Skeletal muscle tissue (tissue), 3 donors: ENCODE measurements at regions not wholly inside any gene's neighbourhood (a gene's known extent, or its start where the extent isn't known, plus 50 kb on each side); places are given as distances from the start of the nearest gene placed in this dataset.
"Not testable (repeated sequence)": the region's sequence is repeated elsewhere in the genome, so short reads cannot be mapped to it uniquely, and the experiment has no call there.

Experiments used
- H3K27ac ChIP-seq: one replicate; pipeline ENCODE4 v1.7.0; 2013; ENCODE audit warnings: mild to moderate bottlenecking, low read depth, low read length, inconsistent platforms
- H3K27me3 ChIP-seq, 3 donors: one replicate each; pipeline ENCODE4 v1.7.0; 2013; ENCODE audit warnings: low read length in 3 of 3; ENCODE audit not compliant: control insufficient read depth in 3 of 3, insufficient read depth in 3 of 3
- H3K36me3 ChIP-seq, 3 donors: one replicate each; pipeline ENCODE4 v1.7.0; 2013; ENCODE audit warnings: low read length in 3 of 3; ENCODE audit not compliant: control insufficient read depth in 3 of 3, insufficient read depth in 3 of 3
- H3K4me1 ChIP-seq, 3 donors: one replicate each; pipeline ENCODE4 v1.7.0; 2013; ENCODE audit warnings: low read length in 3 of 3, mild to moderate bottlenecking in 3 of 3; ENCODE audit not compliant: control insufficient read depth in 3 of 3, insufficient read depth in 3 of 3
- H3K4me3 ChIP-seq, 3 donors: one replicate each; pipeline ENCODE4 v1.7.0; 2013; ENCODE audit warnings: low read length in 3 of 3
- H3K9ac ChIP-seq, 3 donors: one replicate each; pipeline ENCODE4 v1.7.0; 2013; ENCODE audit warnings: low read length in 3 of 3, mild to moderate bottlenecking in 3 of 3, moderate library complexity in 2 of 3, low read depth in 1 of 3
- H3K9me3 ChIP-seq, 3 donors: one replicate each; pipeline ENCODE4 v1.7.0; 2013; ENCODE audit warnings: low read length in 3 of 3; ENCODE audit not compliant: control insufficient read depth in 3 of 3
- donor health status: Osteomylitis.

DNA sequence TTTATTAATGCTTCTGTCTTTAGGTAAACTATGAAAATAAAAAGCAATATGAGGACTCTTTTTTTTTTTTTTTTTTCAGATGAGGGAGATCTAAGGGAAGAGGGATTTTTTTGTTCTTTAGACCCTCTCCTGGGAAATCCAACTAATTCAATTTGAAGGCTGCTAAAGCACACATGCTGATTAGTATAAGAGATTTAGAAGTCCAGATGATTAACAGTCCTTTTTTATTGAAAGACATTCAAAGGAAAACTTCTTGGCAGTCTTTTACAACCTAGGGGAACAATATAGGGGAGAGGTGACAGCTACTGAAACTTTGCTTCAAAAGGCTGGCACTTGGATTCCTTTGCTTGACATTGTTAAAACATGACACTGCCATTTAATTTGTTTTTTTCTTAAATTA lies 602.5 kb downstream of the RAPGEF2 start:
- Histone ChIP-seq H3K9me3 (peaks cover 0 to 3% (median 2%) of the 10 kb centered on the region in 3 donors), H3K27ac (no peak overlapping the region), H3K27me3 (no peaks in the 10 kb centered on the region), H3K9ac (no peak overlapping the region), H3K4me3 (no peak overlapping the region), H3K36me3 (no peaks in the 10 kb centered on the region), H3K4me1 (no peaks in the 10 kb centered on the region)

- H3K9ac ChIP-seq: no peak overlapping the region
- no peaks in the 10 kb centered on the region for H3K27me3 ChIP-seq
- H3K9me3 ChIP-seq: peaks cover 0 to 3% (median 2%) of the 10 kb centered on the region in 3 donors
- no peak overlapping the region for H3K4me3 ChIP-seq
- no peak overlapping the region for H3K27ac ChIP-seq
- H3K4me1 ChIP-seq: no peaks in the 10 kb centered on the region
- H3K36me3 ChIP-seq: no peaks in the 10 kb centered on the region
Observed at GRCh38 chr4:159706704-159707103, 603.8 kb downstream of the RAPGEF2 start.

- H3K9ac ChIP-seq, H3K27ac ChIP-seq, H3K4me1 ChIP-seq, H3K9me3 ChIP-seq, H3K27me3 ChIP-seq, H3K4me3 ChIP-seq, H3K36me3 ChIP-seq: not testable (repeated sequence)
Observed at GRCh38 chr4:159715180-159715579, 612.3 kb downstream of the RAPGEF2 start.

DNA sequence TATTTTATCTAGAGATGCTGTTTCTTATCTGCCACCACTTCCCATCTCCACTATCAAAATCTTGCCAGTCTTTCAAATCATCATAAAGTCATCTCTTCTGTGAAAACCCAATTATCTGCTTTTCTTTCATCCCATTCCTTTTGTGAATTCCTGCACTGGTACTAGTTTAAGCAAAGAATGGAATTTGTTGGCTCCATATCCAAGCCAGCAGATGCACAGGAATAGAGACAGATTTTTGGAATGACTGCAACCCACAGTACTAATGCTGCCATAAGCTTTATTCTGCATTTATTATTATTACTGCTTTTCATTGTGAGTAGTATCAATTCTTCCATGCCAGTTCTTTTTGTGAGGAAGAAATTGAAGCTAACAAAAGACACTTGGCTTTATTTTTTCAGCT lies 616.7 kb downstream of the RAPGEF2 start:
- H3K9me3 ChIP-seq: peaks cover 0 to 2% (median 0%) of the 10 kb centered on the region in 3 donors
- H3K9ac ChIP-seq: no peak overlapping the region
- H3K36me3 ChIP-seq: no peaks in the 10 kb centered on the region
- no peak overlapping the region for H3K4me3 ChIP-seq
- H3K27me3 ChIP-seq: no peaks in the 10 kb centered on the region
- H3K4me1 ChIP-seq: no peaks in the 10 kb centered on the region
- H3K27ac ChIP-seq: no peak overlapping the region

GRCh38 chr4:159722052-159722451 lies 619.2 kb downstream of the RAPGEF2 start:
- Histone ChIP-seq H3K9ac (no peak overlapping the region), H3K27me3 (no peaks in the 10 kb centered on the region), H3K27ac (no peak overlapping the region), H3K4me1 (no peaks in the 10 kb centered on the region), H3K9me3 (peaks cover 0 to 2% (median 0%) of the 10 kb centered on the region in 3 donors), H3K4me3 (no peak overlapping the region), H3K36me3 (no peaks in the 10 kb centered on the region)

GRCh38 chr4:159722918-159723317 lies 620.0 kb downstream of the RAPGEF2 start:
- H3K4me1 ChIP-seq: no peaks in the 10 kb centered on the region
- no peaks in the 10 kb centered on the region for H3K36me3 ChIP-seq
- H3K27ac ChIP-seq: no peak overlapping the region
- peaks cover 0 to 2% (median 0%) of the 10 kb centered on the region in 3 donors for H3K9me3 ChIP-seq
- no peak overlapping the region for H3K9ac ChIP-seq
- H3K27me3 ChIP-seq: no peaks in the 10 kb centered on the region
- H3K4me3 ChIP-seq: no peak overlapping the region

DNA sequence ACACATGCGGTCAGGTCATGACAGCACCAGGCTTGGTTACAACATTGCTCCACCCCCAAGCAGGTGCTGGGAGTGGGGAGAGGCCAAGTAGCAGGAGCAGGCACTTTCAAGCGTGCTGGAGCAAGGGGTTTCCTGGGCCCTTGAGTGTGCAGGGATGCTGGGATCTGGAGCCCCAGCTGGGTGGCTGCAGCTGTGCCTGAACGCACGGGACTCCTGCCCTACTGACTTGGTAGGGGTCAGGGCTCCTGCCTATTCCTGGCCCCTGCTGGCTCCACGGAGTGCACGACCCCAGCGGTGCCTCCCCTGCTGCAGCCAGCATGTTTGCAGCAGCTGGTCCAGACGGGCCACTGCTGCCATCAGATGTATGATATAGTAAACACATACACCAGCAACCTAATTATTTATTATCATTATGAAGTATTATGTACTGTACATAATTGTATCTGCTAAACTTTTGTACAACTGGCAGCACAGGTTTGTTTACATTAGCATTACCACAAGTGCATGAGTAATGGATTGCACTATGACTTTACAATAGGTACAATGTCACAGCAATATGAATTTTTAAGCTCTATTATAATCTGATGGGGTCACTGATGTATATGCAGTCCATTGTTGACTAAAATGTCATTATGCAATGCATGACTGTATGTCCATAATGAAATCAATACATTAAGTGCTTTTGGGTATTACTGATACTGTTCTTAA lies 620.6 kb downstream of the RAPGEF2 start:
- no peaks in the 10 kb centered on the region for H3K36me3 ChIP-seq
- peaks cover 0 to 2% (median 0%) of the 10 kb centered on the region in 3 donors for H3K9me3 ChIP-seq
- H3K27ac ChIP-seq: no peak overlapping the region
- no peak overlapping the region for H3K4me3 ChIP-seq
- no peak overlapping the region for H3K9ac ChIP-seq
- H3K4me1 ChIP-seq: no peaks in the 10 kb centered on the region
- H3K27me3 ChIP-seq: no peaks in the 10 kb centered on the region

GRCh38 chr4:159725571-159725970 lies 622.7 kb downstream of the RAPGEF2 start:
- no peak overlapping the region for H3K9ac ChIP-seq
- H3K36me3 ChIP-seq: no peaks in the 10 kb centered on the region
- H3K9me3 ChIP-seq: peaks cover 0 to 2% (median 0%) of the 10 kb centered on the region in 3 donors
- H3K27me3 ChIP-seq: no peaks in the 10 kb centered on the region
- H3K4me3 ChIP-seq: no peak overlapping the region
- H3K4me1 ChIP-seq: no peaks in the 10 kb centered on the region
- H3K27ac ChIP-seq: no peak overlapping the region

- H3K4me3 ChIP-seq: no peak overlapping the region
- H3K9me3 ChIP-seq: no peaks in the 10 kb centered on the region
- no peak overlapping the region for H3K9ac ChIP-seq
- no peaks in the 10 kb centered on the region for H3K36me3 ChIP-seq
- H3K27me3 ChIP-seq: no peaks in the 10 kb centered on the region
- no peaks in the 10 kb centered on the region for H3K4me1 ChIP-seq
- H3K27ac ChIP-seq: no peak overlapping the region
Observed at GRCh38 chr4:159735281-159736207, 632.7 kb downstream of the RAPGEF2 start.

- H3K36me3 ChIP-seq: no peaks in the 10 kb centered on the region
- no peak overlapping the region for H3K27ac ChIP-seq
- no peaks in the 10 kb centered on the region for H3K27me3 ChIP-seq
- no peak overlapping the region for H3K9ac ChIP-seq
- H3K4me3 ChIP-seq: no peak overlapping the region
- H3K9me3 ChIP-seq: no peaks in the 10 kb centered on the region
- H3K4me1 ChIP-seq: no peaks in the 10 kb centered on the region
Observed at GRCh38 chr4:159736411-159736810, 633.5 kb downstream of the RAPGEF2 start.
